Caco-2 (cell line): ENCODE measurements at regions not wholly inside any gene's neighbourhood (a gene's known extent, or its start where the extent isn't known, plus 50 kb on each side); places are given as distances from the start of the nearest gene placed in this dataset.

Experiments used
- BruUV-seq: library from RNA; stranded (reverse); fragments of 400-500 nt; replicated peaks from 2 replicates; lab custom pipeline; 2021; lab: Mats Ljungman, UMichigan
- CTCF ChIA-PET: fragments of 300-600 bp; sonication (Branson Sonifier 250); formaldehyde crosslinking; loops from one replicate; lab custom pipeline; 2022; ENCODE audit warnings: antibody characterized with exemption; lab: Charles Lee
- POLR2A ChIA-PET: fragments of 300-600 bp; sonication (Branson Sonifier 250); formaldehyde crosslinking; loops from one replicate; lab custom pipeline; 2022; ENCODE audit warnings: antibody characterized with exemption; lab: Charles Lee
- DNase-seq, 2 experiments: peaks; one replicate each; pipeline versions ENCODE4 v3.0.0 to v3.0.0-alpha.2; 2020 to 2022
- H3K27me3 ChIP-seq: replicated peaks from 2 replicates; pipeline ENCODE4 v1.6.0; 2011; ENCODE audit warnings: low read length; ENCODE audit not compliant: control insufficient read depth, insufficient read depth
- H3K36me3 ChIP-seq: 2 replicates; pipeline ENCODE4 v1.5.1; 2011; ENCODE audit warnings: low read length; ENCODE audit not compliant: control insufficient read depth, insufficient read depth
- H3K4me1 ChIP-seq: fragments of 250-450 bp; sonication (Bioruptor Pico); 2 replicates; pipeline ENCODE4 v1.5.1; 2020; ENCODE audit warnings: mild to moderate bottlenecking
- H3K4me3 ChIP-seq: 2 replicates; pipeline ENCODE4 v1.5.1; 2011; ENCODE audit warnings: low read depth, mild to moderate bottlenecking, control low read depth, low read length
- H3K9me3 ChIP-seq: fragments of 250-450 bp; sonication (Bioruptor Pico); 2 replicates; pipeline ENCODE4 v1.5.1; 2020; ENCODE audit warnings: mild to moderate bottlenecking, moderate library complexity
- H3K27ac Mint-ChIP-seq: one replicate; pipeline ENCODE4 v1.8.0; 2022; ENCODE audit warnings: mixed read lengths; ENCODE audit not compliant: unreplicated experiment
- H3K27me3 Mint-ChIP-seq: one replicate; pipeline ENCODE4 v1.8.0; 2022; ENCODE audit warnings: mixed read lengths; ENCODE audit not compliant: insufficient read depth, unreplicated experiment
- H3K36me3 Mint-ChIP-seq: one replicate; pipeline ENCODE4 v1.8.0; 2022; ENCODE audit warnings: mild to moderate bottlenecking, mixed read lengths; ENCODE audit not compliant: insufficient read depth, unreplicated experiment
- H3K4me1 Mint-ChIP-seq: one replicate; pipeline ENCODE4 v1.8.0; 2022; ENCODE audit warnings: low read depth, mixed read lengths; ENCODE audit not compliant: unreplicated experiment
- H3K4me3 Mint-ChIP-seq: one replicate; pipeline ENCODE4 v1.8.0; 2022; ENCODE audit warnings: mild to moderate bottlenecking, moderate library complexity, mixed read lengths; ENCODE audit not compliant: unreplicated experiment
- H3K9me3 Mint-ChIP-seq: one replicate; pipeline ENCODE4 v1.8.0; 2022; ENCODE audit warnings: mixed read lengths; ENCODE audit not compliant: unreplicated experiment
- CTCF ChIP-seq, 2 experiments: fragments of 200-600 bp in 1 of 2; IDR thresholded peaks; 1 replicate in 1 of 2; 2 replicates in 1 of 2; pipeline versions ENCODE4 v1.5.1 to v1.8.0; 2011 to 2022; ENCODE audit warnings: antibody characterized with exemption in 1 of 2, control low read depth in 1 of 2, inconsistent platforms in 1 of 2, low read depth in 1 of 2, low read length in 1 of 2, mild to moderate bottlenecking in 1 of 2, moderate library complexity in 1 of 2; ENCODE audit not compliant: insufficient read depth in 1 of 2, severe bottlenecking in 1 of 2, unreplicated experiment in 1 of 2
- intact Hi-C: fragments of 100-400 bp; cut with micrococcal nuclease; formaldehyde crosslinking; loops from one replicate; pipeline ENCODE4 v1.10.0; 2022; ENCODE audit not compliant: unreplicated experiment

GRCh38 chr6:9986273-9986672, 428.6 kb downstream of the TFAP2A start:
- Histone ChIP-seq H3K4me3 (no peak overlapping the region), H3K27me3 (no peaks in the 10 kb centered on the region), H3K36me3 (no peaks in the 10 kb centered on the region), H3K4me1 (no peaks in the 10 kb centered on the region), H3K9me3 (peaks cover 2% of the 10 kb centered on the region; the same call in 1 of the 2 replicates)
- POLR2A ChIA-PET, result no interaction called here
- BruUV-seq, result no TSS peak
- intact Hi-C loops, result no loop called here
- no peak for DNase-seq
- Mint-ChIP-seq H3K36me3 (no peaks in the 10 kb centered on the region), H3K27me3 (peaks cover 3% of the 10 kb centered on the region), H3K27ac (no peak overlapping the region), H3K9me3 (peaks cover 13% of the 10 kb centered on the region), H3K4me1 (no peaks in the 10 kb centered on the region), H3K4me3 (no peak overlapping the region)
- CTCF ChIA-PET, result no interaction called here
- TF ChIP-seq CTCF (IDR thresholded peaks at IDR 0.05; ENCODE audit: insufficient read depth in 1 of 2, low read depth in 1 of 2, low read length in 1 of 2, severe bottlenecking in 1 of 2, unreplicated experiment in 1 of 2), result no peak

GRCh38 chr6:9985481-9985880, 429.4 kb downstream of the TFAP2A start:
- Mint-ChIP-seq H3K4me3 (no peak overlapping the region), H3K27me3 (peaks cover 3% of the 10 kb centered on the region), H3K9me3 (peaks cover 13% of the 10 kb centered on the region), H3K36me3 (no peaks in the 10 kb centered on the region), H3K4me1 (no peaks in the 10 kb centered on the region), H3K27ac (no peak overlapping the region)
- no peak for DNase-seq
- no peaks in the 10 kb centered on the region for H3K36me3 ChIP-seq
- ChIA-PET CTCF (no interaction called here), POLR2A (no interaction called here)
- no peak for TF ChIP-seq CTCF (IDR thresholded peaks at IDR 0.05; ENCODE audit: insufficient read depth in 1 of 2, low read depth in 1 of 2, low read length in 1 of 2, severe bottlenecking in 1 of 2, unreplicated experiment in 1 of 2)
- H3K4me1 ChIP-seq, result no peaks in the 10 kb centered on the region
- H3K9me3 ChIP-seq, result peaks cover 2% of the 10 kb centered on the region; the same call in 1 of the 2 replicates
- no peak overlapping the region for H3K4me3 ChIP-seq
- intact Hi-C loops, result no loop called here
- no TSS peak for BruUV-seq
- H3K27me3 ChIP-seq, result no peaks in the 10 kb centered on the region

GRCh38 chr6:9984607-9985006, 430.3 kb downstream of the TFAP2A start:
- CTCF ChIA-PET, result no interaction called here
- no TSS peak for BruUV-seq
- Mint-ChIP-seq H3K4me1 (no peaks in the 10 kb centered on the region), H3K36me3 (no peaks in the 10 kb centered on the region), H3K27ac (no peak overlapping the region), H3K4me3 (no peak overlapping the region), H3K9me3 (peaks cover 13% of the 10 kb centered on the region), H3K27me3 (peaks cover 3% of the 10 kb centered on the region)
- intact Hi-C loops, result no loop called here
- Histone ChIP-seq H3K9me3 (peaks cover 2% of the 10 kb centered on the region; the same call in 1 of the 2 replicates), H3K27me3 (no peaks in the 10 kb centered on the region), H3K4me1 (no peaks in the 10 kb centered on the region), H3K36me3 (no peaks in the 10 kb centered on the region), H3K4me3 (no peak overlapping the region)
- TF ChIP-seq CTCF (IDR thresholded peaks at IDR 0.05; ENCODE audit: insufficient read depth in 1 of 2, low read depth in 1 of 2, low read length in 1 of 2, severe bottlenecking in 1 of 2, unreplicated experiment in 1 of 2), result no peak
- no peak for DNase-seq
- POLR2A ChIA-PET, result no interaction called here
